HUES6 (cell line): ENCODE measurements at regions not wholly inside any gene's neighbourhood (a gene's known extent, or its start where the extent isn't known, plus 50 kb on each side); places are given as distances from the start of the nearest gene placed in this dataset.

Source experiments
- H3K27ac ChIP-seq: 2 replicates; pipeline ENCODE4 v1.7.0; 2013; ENCODE audit warnings: low read depth, mild to moderate bottlenecking, low read length, inconsistent platforms
- H3K27me3 ChIP-seq: 2 replicates; pipeline ENCODE4 v1.6.1; 2013; ENCODE audit warnings: low read length; ENCODE audit not compliant: control insufficient read depth, insufficient read depth
- H3K36me3 ChIP-seq: 2 replicates; pipeline ENCODE4 v1.6.1; 2013; ENCODE audit warnings: low read length; ENCODE audit not compliant: control insufficient read depth, insufficient read depth
- H3K4me1 ChIP-seq: 2 replicates; pipeline ENCODE4 v1.6.1; 2013; ENCODE audit warnings: low read length; ENCODE audit not compliant: control insufficient read depth, insufficient read depth
- H3K4me3 ChIP-seq: 2 replicates; pipeline ENCODE4 v1.5.1; 2013; ENCODE audit warnings: low read depth, low read length
- H3K9ac ChIP-seq: one replicate; pipeline ENCODE4 v1.6.1; 2013; ENCODE audit warnings: mild to moderate bottlenecking, low read length
- H3K9me3 ChIP-seq: 2 replicates; pipeline ENCODE4 v1.6.1; 2013; ENCODE audit warnings: low read depth, low read length; ENCODE audit not compliant: control insufficient read depth, insufficient read depth

DNA sequence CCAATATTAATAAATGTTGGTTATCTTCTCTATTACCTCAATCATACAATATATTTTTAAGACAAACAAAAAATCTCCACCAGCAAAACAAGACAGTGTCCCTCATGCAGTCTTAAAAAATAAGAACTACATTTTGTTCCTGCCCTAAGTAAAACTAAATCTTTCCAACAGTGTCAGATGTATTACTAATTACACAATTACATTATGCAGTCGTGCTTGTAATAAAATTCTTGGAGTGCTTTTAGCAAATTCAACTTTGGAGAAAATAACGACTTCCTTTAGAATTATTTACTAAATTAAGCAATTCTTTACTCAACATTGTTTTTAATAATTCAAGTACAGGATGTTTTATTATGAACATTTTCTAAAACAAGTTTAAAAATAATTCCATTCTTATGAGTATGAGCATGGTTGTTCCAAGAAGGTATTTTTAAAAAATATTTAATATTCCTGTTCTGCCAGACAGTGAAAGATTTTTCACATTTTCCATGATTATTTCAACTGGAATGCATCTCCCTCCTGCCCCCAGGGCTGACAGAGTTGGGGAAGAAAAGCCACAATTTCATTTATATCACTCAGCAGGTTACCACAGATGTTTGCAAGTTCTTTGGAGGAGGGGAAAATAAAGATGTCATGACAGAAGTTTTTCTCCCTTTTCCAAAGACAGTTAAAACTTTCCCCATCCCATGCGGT lies 137.9 kb downstream of the FAM114A2 start:
- Histone ChIP-seq H3K27ac (no peak overlapping the region), H3K27me3 (no peaks in the 10 kb centered on the region), H3K4me3 (no peak overlapping the region), H3K4me1 (no peaks in the 10 kb centered on the region), H3K9ac (no peak overlapping the region), H3K9me3 (no peaks in the 10 kb centered on the region), H3K36me3 (no peaks in the 10 kb centered on the region)

DNA sequence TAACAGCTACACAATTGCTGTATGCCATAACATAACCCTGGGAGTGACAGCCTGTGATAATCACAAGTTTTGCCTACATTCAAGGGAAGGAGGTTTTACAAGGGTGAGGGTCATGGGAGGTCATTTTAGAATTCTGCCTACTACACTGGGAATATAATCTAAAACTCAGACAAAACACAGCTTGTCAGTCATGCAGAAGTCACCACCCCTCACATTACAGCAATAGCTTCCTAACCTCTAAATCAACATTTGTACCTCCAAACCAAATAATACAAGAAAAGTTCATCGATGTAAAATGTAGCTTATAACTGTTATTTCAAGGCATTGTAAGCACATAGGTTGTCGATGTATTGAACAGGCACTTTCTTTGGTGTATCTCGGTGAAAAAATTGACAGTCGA lies 139.0 kb downstream of the FAM114A2 start:
- no peak overlapping the region for H3K9ac ChIP-seq
- no peak overlapping the region for H3K4me3 ChIP-seq
- H3K9me3 ChIP-seq: no peaks in the 10 kb centered on the region
- H3K27me3 ChIP-seq: no peaks in the 10 kb centered on the region
- no peaks in the 10 kb centered on the region for H3K4me1 ChIP-seq
- H3K27ac ChIP-seq: no peak overlapping the region
- no peaks in the 10 kb centered on the region for H3K36me3 ChIP-seq

GRCh38 chr5:153896701-153897100 lies 142.0 kb downstream of the FAM114A2 start:
- no peaks in the 10 kb centered on the region for H3K27me3 ChIP-seq
- no peaks in the 10 kb centered on the region; the same call in 1 of the 2 replicates for H3K4me1 ChIP-seq
- no peaks in the 10 kb centered on the region for H3K36me3 ChIP-seq
- H3K27ac ChIP-seq: no peak overlapping the region
- H3K9ac ChIP-seq: no peak overlapping the region
- no peak overlapping the region for H3K4me3 ChIP-seq
- H3K9me3 ChIP-seq: no peaks in the 10 kb centered on the region

- no peak overlapping the region for H3K4me3 ChIP-seq
- H3K27me3 ChIP-seq: no peaks in the 10 kb centered on the region
- H3K4me1 ChIP-seq: no peaks in the 10 kb centered on the region; the same call in 1 of the 2 replicates
- no peaks in the 10 kb centered on the region for H3K9me3 ChIP-seq
- no peak overlapping the region for H3K9ac ChIP-seq
- no peaks in the 10 kb centered on the region for H3K36me3 ChIP-seq
- H3K27ac ChIP-seq: no peak overlapping the region
These were observed 142.6 kb downstream of the FAM114A2 start for GRCh38 chr5:153896117-153896516.

DNA sequence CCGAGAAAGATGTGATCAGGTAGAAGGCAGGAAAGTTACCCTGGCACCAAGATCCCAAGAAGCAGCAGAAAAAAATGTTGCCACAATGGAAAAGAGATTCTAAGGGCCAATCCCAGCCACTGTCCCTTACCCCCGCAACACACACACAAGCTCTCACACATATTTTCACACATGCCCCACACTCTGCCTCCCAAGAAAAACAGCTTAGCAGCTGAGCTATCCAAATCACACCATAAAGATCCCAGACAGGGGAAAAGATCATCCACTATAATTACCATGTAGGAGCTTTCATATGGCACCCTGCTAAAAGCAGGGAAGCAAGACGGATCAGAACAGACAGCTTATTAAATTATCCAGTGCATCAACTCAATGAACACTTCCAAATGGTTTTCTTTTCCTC lies 143.4 kb downstream of the FAM114A2 start:
- Histone ChIP-seq H3K9me3 (no peaks in the 10 kb centered on the region), H3K4me1 (no peaks in the 10 kb centered on the region; the same call in 1 of the 2 replicates), H3K9ac (no peak overlapping the region), H3K36me3 (no peaks in the 10 kb centered on the region), H3K4me3 (no peak overlapping the region), H3K27ac (no peak overlapping the region), H3K27me3 (no peaks in the 10 kb centered on the region)

DNA sequence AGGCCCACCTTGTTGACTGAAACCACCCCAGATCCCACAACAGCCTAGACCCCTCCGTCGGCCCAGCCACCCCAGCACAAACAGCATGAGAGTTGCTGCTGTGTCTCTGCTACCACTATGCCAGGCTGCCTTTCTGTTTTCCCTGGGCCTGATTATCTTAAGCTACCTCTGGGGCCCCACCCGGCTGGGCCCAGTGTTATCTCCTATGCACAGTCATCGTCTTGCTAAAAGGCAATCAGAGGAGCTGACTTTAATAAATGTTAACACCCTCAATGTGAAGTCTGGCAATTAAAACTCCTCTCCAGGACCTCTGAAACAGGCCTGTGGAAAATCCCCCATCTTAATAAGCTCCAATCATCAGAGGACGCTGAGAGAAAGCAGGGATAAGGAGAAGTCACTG lies 144.9 kb downstream of the FAM114A2 start:
- H3K27ac ChIP-seq: no peak overlapping the region
- H3K9ac ChIP-seq: no peak overlapping the region
- H3K36me3 ChIP-seq: no peaks in the 10 kb centered on the region
- H3K4me1 ChIP-seq: no peaks in the 10 kb centered on the region; the same call in 1 of the 2 replicates
- H3K9me3 ChIP-seq: no peaks in the 10 kb centered on the region
- no peaks in the 10 kb centered on the region for H3K27me3 ChIP-seq
- H3K4me3 ChIP-seq: no peak overlapping the region

- Histone ChIP-seq H3K27ac (no peak overlapping the region), H3K4me1 (no peaks in the 10 kb centered on the region; the same call in 1 of the 2 replicates)
These were observed 147.3 kb downstream of the FAM114A2 start for GRCh38 chr5:153891394-153891793.

DNA sequence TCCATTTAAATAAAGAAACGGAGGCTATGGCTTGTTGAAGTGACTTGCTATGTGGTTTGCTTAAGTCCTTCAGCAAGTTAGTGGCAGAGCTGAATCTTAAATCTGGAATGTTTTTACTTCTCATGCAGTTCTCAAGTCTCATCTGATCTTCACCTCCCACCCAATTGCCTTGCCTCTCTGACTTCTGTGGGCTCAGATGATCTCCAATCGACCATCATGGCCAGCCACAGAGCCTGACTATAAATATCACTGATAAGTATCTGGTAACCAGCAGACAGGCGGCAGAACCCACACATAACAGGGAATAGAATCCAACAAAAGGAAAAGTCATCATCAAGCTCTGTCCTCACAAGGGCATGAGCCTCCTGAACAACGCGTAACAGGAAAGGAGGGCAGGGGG lies 149.9 kb downstream of the FAM114A2 start:
- Histone ChIP-seq H3K4me3 (no peak overlapping the region), H3K9me3 (no peaks in the 10 kb centered on the region), H3K27ac (no peak overlapping the region), H3K9ac (no peak overlapping the region), H3K4me1 (peaks cover 5% of the 10 kb centered on the region), H3K27me3 (no peaks in the 10 kb centered on the region), H3K36me3 (no peaks in the 10 kb centered on the region)

More at GRCh38 chr5:153891394-153891793, 147.3 kb downstream of the FAM114A2 start:
- Histone ChIP-seq H3K9ac (no peak overlapping the region), H3K9me3 (no peaks in the 10 kb centered on the region), H3K27me3 (no peaks in the 10 kb centered on the region), H3K4me3 (no peak overlapping the region), H3K36me3 (no peaks in the 10 kb centered on the region)

- no peak overlapping the region for H3K4me3 ChIP-seq
- H3K4me1 ChIP-seq: peaks cover 7% of the 10 kb centered on the region
- H3K36me3 ChIP-seq: no peaks in the 10 kb centered on the region
- H3K9ac ChIP-seq: no peak overlapping the region
- no peaks in the 10 kb centered on the region for H3K27me3 ChIP-seq
- no peaks in the 10 kb centered on the region for H3K9me3 ChIP-seq
- no peak overlapping the region for H3K27ac ChIP-seq
These were observed 153.6 kb downstream of the FAM114A2 start for GRCh38 chr5:153885141-153885540.

GRCh38 chr5:153884612-153884957 lies 154.1 kb downstream of the FAM114A2 start:
- Histone ChIP-seq H3K4me1 (peaks cover 7% of the 10 kb centered on the region), H3K9ac (no peak overlapping the region), H3K27me3 (no peaks in the 10 kb centered on the region), H3K27ac (no peak overlapping the region), H3K36me3 (no peaks in the 10 kb centered on the region), H3K9me3 (no peaks in the 10 kb centered on the region), H3K4me3 (no peak overlapping the region)

DNA sequence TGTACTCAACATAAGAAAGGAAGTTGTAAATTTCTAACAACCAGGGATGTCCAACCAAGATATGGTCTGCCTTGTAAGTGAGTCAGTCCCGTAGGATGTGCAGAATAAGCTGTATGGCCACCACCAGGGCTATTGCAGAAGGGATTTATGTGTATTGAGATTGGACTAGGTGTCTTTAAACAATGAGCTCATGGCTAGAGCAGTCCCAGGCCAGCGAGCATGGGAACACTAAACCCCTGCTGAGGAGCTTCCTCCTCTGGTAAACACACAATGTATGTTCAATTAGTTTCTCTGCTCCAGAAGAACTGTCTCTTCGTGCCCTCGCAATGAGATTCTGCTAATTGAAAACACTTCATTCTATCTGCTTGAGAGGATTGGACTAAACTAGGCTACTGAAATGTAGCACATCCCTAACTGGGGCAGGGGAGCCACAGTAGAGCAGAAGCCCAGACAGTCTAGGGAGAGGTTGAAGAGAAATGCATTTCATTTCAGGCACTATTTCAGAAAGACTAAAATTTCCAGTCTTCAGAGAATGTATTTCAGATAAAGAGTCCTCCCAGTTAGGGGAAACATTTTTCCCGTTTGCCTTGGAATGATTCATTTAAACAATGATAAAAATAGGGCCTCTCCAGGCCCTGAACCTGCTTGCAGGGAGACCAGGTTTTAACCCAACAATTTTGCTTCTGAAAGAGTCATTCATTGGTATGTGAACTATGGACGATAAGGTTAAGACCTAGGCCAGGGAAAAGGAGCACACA lies 154.7 kb downstream of the FAM114A2 start:
- Histone ChIP-seq H3K9me3 (no peaks in the 10 kb centered on the region), H3K4me3 (no peak overlapping the region), H3K36me3 (no peaks in the 10 kb centered on the region), H3K27ac (no peak overlapping the region), H3K9ac (no peak overlapping the region), H3K27me3 (no peaks in the 10 kb centered on the region), H3K4me1 (peaks cover 7% of the 10 kb centered on the region)
